NCI-H1930 (cell line): ENCODE measurements at regions not wholly inside any gene's neighbourhood (a gene's known extent, or its start where the extent isn't known, plus 50 kb on each side); places are given as distances from the start of the nearest gene placed in this dataset.
A peak's percentile ranks its signal among the peaks of the same experiment; 100 is the strongest.
"Not testable (repeated sequence)": the region's sequence is repeated elsewhere in the genome, so short reads cannot be mapped to it uniquely, and the experiment has no call there.

Experiments used
- DNase-seq, 2 experiments: peaks; one replicate each; lab custom pipeline; 2025; lab: John Stamatoyannopoulos, UW

DNA sequence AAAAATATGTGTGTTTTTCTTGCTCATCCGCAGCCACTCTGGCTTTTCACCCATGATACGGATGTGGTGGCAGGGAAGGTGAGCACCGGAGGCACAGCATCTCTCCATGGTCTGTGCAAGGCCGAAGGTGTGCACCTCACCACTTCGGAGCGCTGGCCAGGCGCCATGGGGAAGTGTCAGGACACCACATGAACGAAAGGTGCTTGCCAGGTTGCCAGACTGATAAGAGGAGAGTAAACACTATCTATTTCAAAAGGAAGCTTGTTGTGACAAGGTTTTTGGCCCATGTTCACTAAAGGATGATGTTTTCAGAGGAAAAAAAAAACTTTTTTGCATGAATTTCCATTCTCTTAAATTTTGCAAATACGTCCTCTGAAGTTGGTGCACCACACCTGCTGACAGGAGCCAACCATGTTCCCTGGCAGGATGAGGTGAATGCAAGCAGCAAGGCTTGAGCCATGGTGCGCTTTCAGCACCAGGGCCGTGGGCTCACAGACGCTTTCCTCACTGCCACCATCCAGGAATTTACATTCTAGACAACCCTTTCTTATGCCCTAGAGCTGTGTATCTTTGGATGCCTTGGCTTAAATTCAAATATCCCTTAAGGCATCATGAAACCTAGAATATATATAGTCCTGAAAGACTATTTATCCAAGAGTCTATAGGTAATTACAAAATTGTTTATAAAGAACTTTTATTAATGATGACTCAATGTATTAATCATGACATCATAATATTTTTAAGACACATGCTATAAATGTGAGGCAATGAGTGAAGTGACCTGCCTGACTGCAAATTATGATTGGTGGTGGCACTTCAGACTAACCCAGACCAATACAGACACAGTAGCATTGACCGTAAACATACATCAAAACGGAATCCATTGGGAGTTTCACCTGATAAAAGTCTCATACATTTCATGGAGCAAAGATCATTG, 234.5 kb downstream of the TFAP2A start:
- DNase-seq, result no peak

DNA sequence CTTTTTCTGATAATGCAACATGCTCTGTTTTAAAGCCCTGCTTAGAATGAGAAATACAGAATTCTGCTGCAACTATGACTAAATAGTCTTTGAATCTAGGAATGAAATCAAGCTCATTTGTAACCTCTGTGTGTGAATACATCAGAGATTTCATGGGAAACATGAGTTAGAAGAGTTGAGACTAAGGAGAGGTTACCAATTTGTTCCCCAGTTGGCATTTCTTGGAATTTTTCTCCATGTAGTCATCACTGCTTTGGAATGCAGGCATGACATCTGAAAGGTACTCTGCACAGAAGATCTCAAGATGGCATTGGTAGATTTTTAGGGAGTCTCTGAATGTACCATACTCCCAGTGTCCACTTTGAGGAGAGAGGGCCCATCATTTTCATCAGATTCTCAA, 237.2 kb downstream of the TFAP2A start:
- DNase-seq, result no peak

DNA sequence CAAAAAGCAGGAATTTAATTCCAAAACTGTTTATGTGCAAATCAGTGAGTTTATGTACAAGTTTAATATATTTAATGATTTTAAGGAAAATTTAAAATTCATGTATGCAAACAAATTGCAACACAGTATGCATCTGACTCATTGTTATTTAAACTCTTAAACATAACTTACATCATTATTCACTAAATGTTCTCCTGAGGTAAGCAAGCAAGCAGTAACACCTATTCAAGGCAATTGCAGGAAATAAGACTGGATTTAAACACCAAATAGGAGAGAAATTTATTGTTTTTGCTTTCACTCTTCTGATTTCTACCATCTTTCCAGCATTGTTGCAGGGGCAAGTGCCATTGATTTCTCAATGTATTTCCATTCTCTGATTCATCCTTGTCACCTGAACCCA, 239.5 kb downstream of the TFAP2A start:
- DNase-seq, result no peak

DNA sequence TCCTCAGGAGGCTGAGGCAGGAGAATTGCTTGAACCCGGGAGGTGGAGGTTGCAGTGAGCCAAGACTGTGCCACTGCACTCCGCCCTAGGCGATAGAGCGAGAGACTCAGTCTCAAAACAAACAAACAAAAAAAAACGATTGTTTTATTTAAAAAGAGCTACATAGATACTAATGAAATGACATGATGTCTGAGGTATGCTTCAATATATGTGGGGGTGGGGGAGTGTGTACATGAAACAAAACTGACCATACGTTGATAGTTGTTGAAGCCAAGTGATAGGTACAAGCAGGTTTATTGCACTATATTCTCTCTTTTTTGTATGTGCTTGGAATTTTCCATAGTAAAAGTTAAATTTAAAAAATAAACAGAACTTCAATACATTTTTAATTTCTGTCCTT, 240.1 kb downstream of the TFAP2A start:
- DNase-seq, result no peak

DNA sequence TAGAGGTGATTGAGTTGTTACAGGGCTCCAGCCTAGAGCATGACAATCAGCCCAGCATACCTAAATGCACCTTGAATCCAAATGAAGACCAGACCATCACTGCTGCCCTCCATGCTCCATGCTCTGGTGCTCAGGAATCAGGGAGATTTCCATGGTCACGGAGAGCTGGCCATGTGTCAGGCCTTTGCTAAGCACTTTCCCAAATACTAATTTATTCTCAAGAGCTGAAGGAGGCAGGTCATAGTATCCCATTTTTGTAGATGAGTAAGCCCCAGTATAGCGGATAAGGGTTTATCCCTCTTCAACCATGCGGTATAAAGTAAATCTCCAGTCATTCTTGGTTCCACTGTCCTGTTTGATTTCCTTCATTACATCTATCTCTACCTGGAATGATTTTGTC, 240.8 kb downstream of the TFAP2A start:
- no peak for DNase-seq

DNA sequence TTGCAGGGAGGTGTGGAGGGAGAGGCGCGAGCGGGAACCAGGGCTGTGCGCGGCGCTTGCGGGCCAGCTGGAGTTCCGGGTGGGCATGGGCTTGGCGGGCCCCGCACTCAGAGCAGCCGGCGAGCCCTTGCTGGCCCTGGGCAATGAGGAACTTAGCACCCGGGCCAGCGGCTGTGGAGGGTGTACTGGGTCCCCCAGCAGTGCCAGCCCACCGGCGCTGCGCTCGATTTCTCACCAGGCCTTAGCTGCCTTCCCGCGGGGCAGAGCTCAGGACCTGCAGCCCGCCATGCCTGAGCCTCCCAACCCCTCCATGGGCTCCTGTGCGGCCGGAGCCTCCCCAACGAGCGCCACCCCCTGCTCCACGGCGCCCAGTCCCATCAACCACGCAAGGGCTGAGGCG, 243.2 kb downstream of the TFAP2A start:
- not testable (repeated sequence) for DNase-seq

DNA sequence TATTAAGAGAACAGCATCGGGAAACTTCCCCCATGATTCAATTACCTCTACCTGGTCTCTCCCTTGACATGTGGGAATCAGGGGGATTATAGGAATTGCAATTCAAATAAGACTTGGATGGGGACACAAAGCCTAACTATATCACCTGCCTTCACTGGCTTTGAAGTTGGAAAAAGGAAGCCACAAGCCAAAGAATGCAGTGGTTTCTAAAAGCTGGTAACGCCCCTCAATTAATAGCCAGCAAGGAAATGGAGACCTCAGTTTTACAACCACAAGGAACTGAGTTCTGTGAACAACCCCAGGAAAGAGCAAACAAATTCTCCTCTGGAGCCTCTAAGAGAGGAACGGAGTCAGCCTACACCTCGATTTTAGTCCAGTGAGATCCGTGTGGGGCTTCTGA, 244.1 kb downstream of the TFAP2A start:
- DNase-seq, result no peak

DNA sequence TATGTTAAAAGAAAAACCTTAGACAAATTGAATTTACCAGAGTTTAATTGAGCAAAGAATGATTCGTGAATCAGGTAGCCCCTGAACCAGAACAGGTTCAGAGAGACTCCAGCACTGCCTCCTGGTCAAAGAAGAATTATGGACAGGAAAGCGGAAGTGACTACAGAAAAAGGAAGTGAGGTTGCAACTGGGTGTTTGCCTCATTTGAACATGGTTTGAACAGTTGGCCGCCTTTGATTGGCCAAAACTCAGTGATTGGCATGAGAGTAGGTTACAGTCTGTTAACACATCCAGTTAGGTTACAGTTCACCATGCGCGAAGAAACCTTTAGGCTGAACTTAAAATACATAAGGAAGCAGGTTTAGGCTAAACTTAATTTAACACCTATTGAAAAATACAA, 248.8 kb downstream of the TFAP2A start:
- DNase-seq, result no peak

DNA sequence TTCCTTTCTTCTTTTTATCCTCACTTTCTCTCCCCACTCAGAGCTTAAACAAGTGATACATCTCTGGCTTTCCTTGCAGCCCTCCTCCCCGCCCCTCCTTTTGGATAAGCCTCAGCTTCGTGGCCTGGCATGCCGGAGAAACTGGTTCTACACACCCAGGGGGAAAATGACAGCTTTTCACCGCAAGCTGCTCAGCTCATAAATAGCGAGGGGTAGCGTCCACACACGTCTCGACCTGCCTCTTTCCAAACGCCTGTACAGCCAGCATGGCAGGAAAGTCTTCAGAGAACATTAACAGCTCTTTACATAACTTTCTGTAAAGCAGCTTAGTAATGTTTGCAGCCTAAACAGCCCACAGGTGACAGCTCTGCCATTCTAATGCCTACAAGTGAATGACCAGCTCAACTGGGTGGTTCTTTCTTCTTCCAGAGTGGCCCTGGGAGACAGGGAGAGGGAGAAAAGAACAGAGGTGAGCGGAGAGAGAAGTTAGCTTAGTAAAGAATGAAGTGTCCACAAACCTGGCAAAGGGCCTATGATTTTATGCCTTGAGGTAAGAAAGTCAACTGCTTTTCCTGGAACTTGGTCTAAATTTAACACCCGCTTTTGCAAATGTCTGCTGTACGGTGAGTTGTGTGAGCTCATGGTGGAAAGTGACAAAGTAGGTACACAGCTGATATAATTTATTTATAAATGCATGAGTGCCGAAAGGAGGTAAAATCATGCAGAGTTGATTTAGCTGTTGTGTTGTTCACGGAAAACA, 251.5 kb downstream of the TFAP2A start:
- no peak for DNase-seq

DNA sequence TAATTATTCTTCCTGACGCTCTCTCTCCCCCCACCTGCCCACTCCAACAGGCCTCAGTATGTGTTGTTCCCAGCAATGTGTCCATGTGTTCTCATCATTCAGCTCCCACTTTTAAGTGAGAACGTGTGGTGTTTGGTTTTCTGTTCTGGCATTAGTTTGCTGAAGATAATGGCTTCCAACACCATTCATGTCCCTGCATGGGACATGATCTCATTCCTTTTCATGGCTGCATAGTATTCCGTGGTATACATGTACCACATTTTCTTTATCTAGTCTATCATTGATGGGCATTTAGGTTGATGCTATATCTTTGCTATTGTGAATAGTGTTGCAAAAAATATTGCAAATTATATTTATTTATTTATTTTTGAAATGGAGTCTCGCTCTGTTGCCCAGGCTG, 258.0 kb downstream of the TFAP2A start:
- no peak for DNase-seq

DNA sequence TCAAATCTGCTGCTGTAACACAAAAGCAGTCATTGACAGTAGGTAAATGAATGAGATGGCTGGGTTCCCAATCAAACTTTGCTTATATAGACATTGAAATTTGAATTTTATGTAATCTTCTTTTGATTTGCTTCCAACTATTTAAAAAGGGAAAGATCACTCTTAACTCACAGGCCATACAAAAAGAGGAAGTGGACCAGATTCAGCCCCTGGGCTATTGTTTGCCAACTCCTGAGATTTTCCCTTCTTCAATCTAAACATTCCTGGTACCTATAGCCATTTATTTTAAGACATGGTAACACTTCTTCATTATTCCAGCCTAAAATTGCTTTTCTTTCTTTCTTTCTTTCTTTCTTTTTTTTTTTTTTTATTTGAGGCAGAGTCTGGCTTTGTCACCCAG, 260.6 kb downstream of the TFAP2A start:
- no peak for DNase-seq

DNA sequence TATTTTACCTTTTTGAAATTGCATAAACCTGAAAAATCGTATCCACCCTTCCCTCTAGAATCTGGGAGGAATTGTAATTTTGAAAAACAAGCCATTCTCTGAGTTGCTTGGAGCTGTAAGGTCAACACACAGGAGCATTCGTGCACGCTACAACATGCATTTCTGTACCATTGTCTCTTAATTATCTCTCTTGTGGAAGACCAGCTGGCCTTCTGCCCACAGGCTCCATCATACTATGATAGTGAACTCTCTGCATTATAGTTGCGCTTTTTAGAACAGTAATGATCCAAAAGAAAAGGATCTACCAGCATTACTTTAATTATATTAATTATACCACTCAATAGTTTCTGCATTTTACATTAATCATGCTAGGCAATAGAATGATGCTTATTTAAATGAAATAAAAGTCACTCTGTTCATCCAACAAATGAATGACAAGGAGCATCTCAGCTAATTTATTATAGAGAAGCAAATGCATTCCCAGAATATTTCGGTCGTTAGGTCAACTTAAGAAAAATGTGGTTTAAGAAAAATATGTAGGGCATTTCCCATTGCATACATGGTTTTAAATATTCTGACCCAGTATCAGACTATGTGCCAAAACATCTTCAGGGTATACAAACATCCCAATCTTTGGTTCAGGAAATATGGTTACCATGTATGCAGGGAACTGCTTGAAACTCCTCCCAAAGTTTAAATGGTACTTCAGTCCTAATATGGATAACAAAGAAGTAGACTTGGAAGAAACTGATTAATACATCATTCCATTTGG, 263.5 kb downstream of the TFAP2A start:
- DNase-seq, result peak in 1 of 2 experiments; percentile 14

DNA sequence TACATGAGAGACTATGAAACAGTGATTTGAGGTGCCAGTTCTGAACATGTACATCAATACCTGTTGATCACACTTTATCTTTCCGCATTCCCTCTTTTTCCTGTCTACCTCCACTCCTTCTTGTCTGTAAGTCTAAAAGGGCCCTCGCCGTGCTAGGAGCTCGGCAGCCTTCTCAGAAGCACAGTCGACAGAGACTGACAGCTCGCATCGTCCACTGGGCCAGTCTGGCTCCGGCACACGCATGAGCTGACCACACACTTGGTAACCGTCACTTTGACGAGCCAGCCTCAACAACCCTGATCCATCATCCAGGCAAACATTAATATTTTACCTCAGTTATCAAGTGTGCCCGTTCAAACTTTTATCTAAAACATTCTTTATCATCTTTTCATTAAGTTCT, 265.3 kb downstream of the TFAP2A start:
- DNase-seq, result no peak

DNA sequence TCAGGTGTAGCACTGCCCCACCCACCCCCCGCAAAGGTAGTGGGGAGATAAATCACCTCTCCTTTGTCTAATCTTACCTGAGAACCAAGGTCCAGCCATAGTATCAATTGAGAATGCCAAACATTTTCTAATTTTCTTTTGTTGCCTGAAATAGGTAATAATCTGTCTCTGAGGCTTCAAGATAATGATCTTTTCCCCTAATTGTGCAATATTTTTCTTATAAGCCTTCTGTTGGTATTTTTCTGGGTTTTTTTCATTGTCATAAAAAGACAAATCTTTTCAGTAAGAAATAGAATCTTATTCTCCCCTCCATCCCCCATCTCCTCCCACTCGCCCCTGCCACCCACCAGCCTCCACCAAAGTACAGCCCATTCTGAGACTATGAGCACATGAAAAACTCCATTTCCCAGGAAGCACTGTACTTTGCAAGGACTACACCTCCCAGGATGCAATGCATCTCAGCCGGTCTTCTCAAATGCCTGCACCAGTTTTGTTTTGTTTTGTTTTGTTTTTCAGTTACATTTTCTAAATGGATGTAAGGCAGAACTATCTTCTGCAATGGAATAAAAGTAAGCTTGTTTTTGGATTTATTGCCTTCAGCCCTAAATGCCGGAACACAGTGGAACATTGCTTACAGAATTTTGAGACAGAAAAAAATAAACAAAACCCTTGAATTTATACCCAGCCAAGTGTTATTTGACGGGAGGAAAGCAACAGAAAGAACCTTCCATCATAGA, 268.0 kb downstream of the TFAP2A start:
- no peak for DNase-seq

DNA sequence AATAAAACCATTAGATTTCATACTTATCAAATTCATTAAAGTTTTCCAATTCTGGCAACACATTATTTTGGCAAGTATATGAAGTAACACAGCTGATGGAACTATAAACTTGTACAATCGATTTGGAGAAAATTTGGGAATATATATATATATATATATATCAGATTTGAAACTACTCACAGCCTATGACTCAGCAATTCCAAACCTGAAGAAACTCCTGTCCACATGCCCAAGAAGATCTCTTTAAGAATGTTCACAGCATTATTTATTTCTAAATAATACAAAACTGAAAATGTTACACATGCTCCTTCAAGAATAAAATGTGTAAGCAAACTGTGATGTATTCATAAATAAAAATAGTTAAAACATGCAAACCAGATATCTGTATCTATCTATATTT, 270.1 kb downstream of the TFAP2A start:
- DNase-seq, result no peak

DNA sequence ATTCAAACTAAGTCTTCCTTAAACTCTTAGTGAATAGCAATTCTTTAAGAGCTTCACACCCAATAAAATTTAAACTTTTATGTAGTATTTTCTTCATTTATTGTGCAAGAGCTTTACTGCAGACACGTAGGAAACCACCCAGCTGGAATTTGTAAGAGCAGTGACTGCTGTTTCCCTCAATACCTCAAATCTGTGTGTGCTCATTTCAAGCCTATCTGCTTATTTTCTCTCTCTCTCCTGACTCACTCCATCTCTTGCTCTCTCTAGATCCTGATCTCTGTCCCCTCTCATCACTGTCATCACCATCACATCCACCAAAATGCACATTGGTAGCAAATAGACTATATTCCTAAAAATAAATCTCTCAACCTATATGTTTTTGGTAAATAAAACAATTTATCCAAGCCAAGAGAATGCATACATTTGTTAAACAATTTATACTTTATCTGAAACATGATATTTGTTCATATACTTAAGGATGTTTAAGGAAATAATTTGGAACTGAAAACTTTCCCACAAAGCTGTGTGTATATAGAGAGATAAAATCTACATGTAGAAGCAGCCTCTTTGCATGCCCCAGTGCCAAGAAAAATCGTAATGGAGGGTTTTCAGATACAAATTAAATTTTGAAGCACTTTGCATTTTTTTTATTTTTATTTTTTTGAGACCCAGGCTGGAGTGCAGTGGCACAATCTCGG, 273.0 kb downstream of the TFAP2A start:
- no peak for DNase-seq

DNA sequence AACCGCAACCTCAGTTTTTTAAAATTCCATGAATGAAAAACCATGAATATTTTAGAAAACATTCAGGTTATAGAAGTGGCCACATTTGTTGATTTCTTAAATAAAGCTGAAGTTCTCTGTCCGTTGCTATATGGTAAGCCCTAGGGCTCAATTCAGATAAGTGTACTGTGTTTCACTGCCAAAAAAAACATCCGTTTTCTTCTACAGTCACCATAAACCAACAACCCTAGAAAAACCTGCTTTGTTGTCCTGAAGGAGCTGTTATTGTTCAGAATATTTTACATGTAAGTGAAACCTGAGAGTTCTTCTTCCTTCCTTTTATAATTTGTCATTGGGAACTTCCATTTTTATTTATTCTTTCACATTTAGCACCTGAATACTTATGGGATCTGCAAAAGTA, 274.1 kb downstream of the TFAP2A start:
- no peak for DNase-seq

DNA sequence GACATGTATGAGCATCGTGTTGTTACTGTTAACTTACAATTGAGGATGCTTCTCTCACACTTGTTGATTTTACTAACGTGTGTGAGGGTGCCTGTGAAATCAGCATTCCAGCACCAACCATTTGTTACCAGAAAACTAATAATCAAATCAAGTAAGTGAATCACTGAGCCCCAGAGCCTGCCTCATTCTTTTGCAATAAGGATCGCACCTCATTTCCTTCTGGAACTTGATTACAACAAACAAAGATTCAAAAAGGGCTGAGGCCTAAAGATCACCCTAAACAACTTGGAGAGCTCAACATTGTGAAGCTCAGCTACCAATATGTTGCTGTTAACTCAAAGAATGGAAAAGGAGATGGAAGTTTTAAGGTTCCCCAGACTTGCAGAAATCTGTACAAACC, 274.7 kb downstream of the TFAP2A start:
- no peak for DNase-seq

DNA sequence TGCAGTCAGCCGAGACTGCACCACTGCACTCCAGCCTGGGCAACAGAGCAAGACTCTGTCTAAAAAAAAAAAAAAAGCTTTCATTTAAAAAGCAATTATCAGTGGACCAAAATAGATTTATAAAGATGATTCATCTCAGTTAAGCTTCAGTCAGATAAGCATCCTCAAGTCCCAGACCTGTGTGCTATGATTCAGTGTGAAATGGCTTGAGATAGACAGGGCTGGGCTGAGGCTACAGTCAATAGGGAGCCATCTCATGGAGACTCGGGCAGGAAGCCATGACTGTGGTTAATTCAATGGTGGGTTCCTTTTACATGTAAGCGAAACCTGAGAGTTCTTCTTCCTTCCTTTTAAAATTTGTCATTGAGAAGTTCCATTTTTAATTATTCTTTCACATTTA, 276.0 kb downstream of the TFAP2A start:
- DNase-seq, result no peak

DNA sequence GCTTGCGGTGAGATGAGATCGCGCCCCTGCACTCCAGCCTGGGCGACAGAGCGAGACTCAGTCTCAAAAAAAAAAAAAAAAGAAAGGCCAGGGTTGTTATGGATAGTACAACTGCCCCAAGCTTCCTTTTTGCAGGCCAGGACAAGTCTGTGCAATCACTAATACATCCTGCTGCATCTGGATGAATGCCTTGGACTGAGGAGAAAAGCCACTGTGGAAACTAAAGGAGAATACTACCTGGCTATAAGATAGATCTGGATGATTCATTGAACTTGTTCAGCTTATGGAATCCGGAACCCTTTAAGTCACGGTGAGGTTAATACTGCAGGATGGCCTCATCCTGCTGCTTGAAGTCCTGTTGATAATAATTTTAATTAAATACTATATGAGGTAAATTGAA, 278.2 kb downstream of the TFAP2A start:
- DNase-seq, result no peak

DNA sequence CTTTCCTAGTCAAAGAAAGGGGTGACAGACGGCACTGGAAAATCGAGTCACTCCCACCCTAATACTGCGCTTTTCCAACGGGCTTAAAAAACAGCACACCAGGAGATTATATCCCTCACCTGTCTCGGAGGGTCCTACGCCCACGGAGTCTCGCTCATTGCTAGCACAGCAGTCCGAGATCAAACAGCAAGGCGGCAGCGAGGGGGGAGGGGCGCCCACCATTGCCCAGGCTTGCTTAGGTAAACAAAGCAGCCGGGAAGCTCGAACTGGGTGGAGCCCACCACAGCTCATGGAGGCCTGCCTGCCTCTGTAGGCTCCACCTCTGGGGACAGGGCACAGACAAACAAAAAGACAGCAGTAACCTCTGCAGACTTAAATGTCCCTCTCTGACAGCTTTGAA, 280.7 kb downstream of the TFAP2A start:
- DNase-seq, result not testable (repeated sequence)
